Caco-2 (cell line): ENCODE measurements at regions not wholly inside any gene's neighbourhood (a gene's known extent, or its start where the extent isn't known, plus 50 kb on each side); places are given as distances from the start of the nearest gene placed in this dataset.

Source experiments
- BruUV-seq: library from RNA; stranded (reverse); fragments of 400-500 nt; replicated peaks from 2 replicates; lab custom pipeline; 2021; lab: Mats Ljungman, UMichigan
- CTCF ChIA-PET: fragments of 300-600 bp; sonication (Branson Sonifier 250); formaldehyde crosslinking; loops from one replicate; lab custom pipeline; 2022; ENCODE audit warnings: antibody characterized with exemption; lab: Charles Lee
- POLR2A ChIA-PET: fragments of 300-600 bp; sonication (Branson Sonifier 250); formaldehyde crosslinking; loops from one replicate; lab custom pipeline; 2022; ENCODE audit warnings: antibody characterized with exemption; lab: Charles Lee
- DNase-seq, 2 experiments: peaks; one replicate each; pipeline versions ENCODE4 v3.0.0 to v3.0.0-alpha.2; 2020 to 2022
- H3K27me3 ChIP-seq: replicated peaks from 2 replicates; pipeline ENCODE4 v1.6.0; 2011; ENCODE audit warnings: low read length; ENCODE audit not compliant: control insufficient read depth, insufficient read depth
- H3K36me3 ChIP-seq: 2 replicates; pipeline ENCODE4 v1.5.1; 2011; ENCODE audit warnings: low read length; ENCODE audit not compliant: control insufficient read depth, insufficient read depth
- H3K4me1 ChIP-seq: fragments of 250-450 bp; sonication (Bioruptor Pico); 2 replicates; pipeline ENCODE4 v1.5.1; 2020; ENCODE audit warnings: mild to moderate bottlenecking
- H3K4me3 ChIP-seq: 2 replicates; pipeline ENCODE4 v1.5.1; 2011; ENCODE audit warnings: low read depth, mild to moderate bottlenecking, control low read depth, low read length
- H3K9me3 ChIP-seq: fragments of 250-450 bp; sonication (Bioruptor Pico); 2 replicates; pipeline ENCODE4 v1.5.1; 2020; ENCODE audit warnings: mild to moderate bottlenecking, moderate library complexity
- H3K27ac Mint-ChIP-seq: one replicate; pipeline ENCODE4 v1.8.0; 2022; ENCODE audit warnings: mixed read lengths; ENCODE audit not compliant: unreplicated experiment
- H3K27me3 Mint-ChIP-seq: one replicate; pipeline ENCODE4 v1.8.0; 2022; ENCODE audit warnings: mixed read lengths; ENCODE audit not compliant: insufficient read depth, unreplicated experiment
- H3K36me3 Mint-ChIP-seq: one replicate; pipeline ENCODE4 v1.8.0; 2022; ENCODE audit warnings: mild to moderate bottlenecking, mixed read lengths; ENCODE audit not compliant: insufficient read depth, unreplicated experiment
- H3K4me1 Mint-ChIP-seq: one replicate; pipeline ENCODE4 v1.8.0; 2022; ENCODE audit warnings: low read depth, mixed read lengths; ENCODE audit not compliant: unreplicated experiment
- H3K4me3 Mint-ChIP-seq: one replicate; pipeline ENCODE4 v1.8.0; 2022; ENCODE audit warnings: mild to moderate bottlenecking, moderate library complexity, mixed read lengths; ENCODE audit not compliant: unreplicated experiment
- H3K9me3 Mint-ChIP-seq: one replicate; pipeline ENCODE4 v1.8.0; 2022; ENCODE audit warnings: mixed read lengths; ENCODE audit not compliant: unreplicated experiment
- CTCF ChIP-seq, 2 experiments: fragments of 200-600 bp in 1 of 2; IDR thresholded peaks; 1 replicate in 1 of 2; 2 replicates in 1 of 2; pipeline versions ENCODE4 v1.5.1 to v1.8.0; 2011 to 2022; ENCODE audit warnings: antibody characterized with exemption in 1 of 2, control low read depth in 1 of 2, inconsistent platforms in 1 of 2, low read depth in 1 of 2, low read length in 1 of 2, mild to moderate bottlenecking in 1 of 2, moderate library complexity in 1 of 2; ENCODE audit not compliant: insufficient read depth in 1 of 2, severe bottlenecking in 1 of 2, unreplicated experiment in 1 of 2
- intact Hi-C: fragments of 100-400 bp; cut with micrococcal nuclease; formaldehyde crosslinking; loops from one replicate; pipeline ENCODE4 v1.10.0; 2022; ENCODE audit not compliant: unreplicated experiment

GRCh38 chr22:49357661-49358440 is 469.8 kb downstream of the BRD1 start:
- intact Hi-C loops: no loop called here
- peaks cover 42% of the 10 kb centered on the region for H3K27me3 Mint-ChIP-seq
- H3K4me1 Mint-ChIP-seq: no peaks in the 10 kb centered on the region
- BruUV-seq: no TSS peak
- H3K4me3 Mint-ChIP-seq: no peak overlapping the region
- H3K9me3 ChIP-seq: no peaks in the 10 kb centered on the region
- no peaks in the 10 kb centered on the region for H3K27me3 ChIP-seq
- H3K36me3 ChIP-seq: no peaks in the 10 kb centered on the region
- no peak overlapping the region for H3K4me3 ChIP-seq
- H3K36me3 Mint-ChIP-seq: no peaks in the 10 kb centered on the region
- ChIA-PET POLR2A (no interaction called here), CTCF (no interaction called here)
- H3K9me3 Mint-ChIP-seq: no peaks in the 10 kb centered on the region
- H3K4me1 ChIP-seq: no peaks in the 10 kb centered on the region
- DNase-seq: no peak
- no peak overlapping the region for H3K27ac Mint-ChIP-seq
- TF ChIP-seq CTCF (IDR thresholded peaks at IDR 0.05; ENCODE audit: insufficient read depth in 1 of 2, low read depth in 1 of 2, low read length in 1 of 2, severe bottlenecking in 1 of 2, unreplicated experiment in 1 of 2): no peak

- Mint-ChIP-seq H3K27ac (no peak overlapping the region), H3K27me3 (peaks cover 52% of the 10 kb centered on the region), H3K9me3 (no peaks in the 10 kb centered on the region), H3K4me1 (no peaks in the 10 kb centered on the region), H3K4me3 (no peak overlapping the region), H3K36me3 (no peaks in the 10 kb centered on the region)
- no peak for DNase-seq
- no TSS peak for BruUV-seq
- intact Hi-C loops: no loop called here
- no peaks in the 10 kb centered on the region for H3K27me3 ChIP-seq
- no peaks in the 10 kb centered on the region for H3K36me3 ChIP-seq
- no peak overlapping the region for H3K4me3 ChIP-seq
- ChIA-PET POLR2A (no interaction called here), CTCF (no interaction called here)
- no peaks in the 10 kb centered on the region for H3K9me3 ChIP-seq
- TF ChIP-seq CTCF (IDR thresholded peaks at IDR 0.05; ENCODE audit: insufficient read depth in 1 of 2, low read depth in 1 of 2, low read length in 1 of 2, severe bottlenecking in 1 of 2, unreplicated experiment in 1 of 2): no peak
- H3K4me1 ChIP-seq: no peaks in the 10 kb centered on the region
Measured at GRCh38 chr22:49356428-49356827, 471.2 kb downstream of the BRD1 start.

GRCh38 chr22:49355211-49355920 is 472.3 kb downstream of the BRD1 start:
- TF ChIP-seq CTCF (IDR thresholded peaks at IDR 0.05; ENCODE audit: insufficient read depth in 1 of 2, low read depth in 1 of 2, low read length in 1 of 2, severe bottlenecking in 1 of 2, unreplicated experiment in 1 of 2): no peak
- no peak for DNase-seq
- H3K36me3 Mint-ChIP-seq: no peaks in the 10 kb centered on the region
- ChIA-PET POLR2A (no interaction called here), CTCF (no interaction called here)
- BruUV-seq: no TSS peak
- no peaks in the 10 kb centered on the region for H3K4me1 ChIP-seq
- H3K4me3 Mint-ChIP-seq: no peak overlapping the region
- H3K27me3 Mint-ChIP-seq: peaks cover 47% of the 10 kb centered on the region
- intact Hi-C loops: no loop called here
- H3K27me3 ChIP-seq: no peaks in the 10 kb centered on the region; the same call in 1 of the 2 replicates
- H3K4me3 ChIP-seq: no peak overlapping the region
- H3K9me3 ChIP-seq: no peaks in the 10 kb centered on the region
- no peaks in the 10 kb centered on the region for H3K36me3 ChIP-seq
- no peaks in the 10 kb centered on the region for H3K4me1 Mint-ChIP-seq
- H3K9me3 Mint-ChIP-seq: no peaks in the 10 kb centered on the region
- H3K27ac Mint-ChIP-seq: no peak overlapping the region
